OCI-LY3 (cell line): ENCODE measurements at regions not wholly inside any gene's neighbourhood (a gene's known extent, or its start where the extent isn't known, plus 50 kb on each side); places are given as distances from the start of the nearest gene placed in this dataset.

Experiments
- H2AFZ ChIP-seq: fragments of 200-600, 300-600 bp; shearing (Covaris generic); 2 replicates; pipeline ENCODE4 v1.6.0; 2014; ENCODE audit warnings: antibody characterized with exemption, low read depth, low read length
- H3K27ac ChIP-seq: fragments of 200-600, 300-600 bp; sonication (generic); 2 replicates; pipeline ENCODE4 v1.5.1; 2014; ENCODE audit warnings: mild to moderate bottlenecking, low read length, moderate library complexity, mixed read lengths
- H3K27me3 ChIP-seq: fragments of 200-600, 300-600 bp; sonication (generic); 2 replicates; pipeline ENCODE4 v1.6.1; 2014; ENCODE audit warnings: low read depth, low read length, mixed read lengths
- H3K36me3 ChIP-seq: fragments of 200-600, 300-600 bp; sonication (generic); replicated peaks from 2 replicates; pipeline ENCODE3; 2014; ENCODE audit warnings: low read depth, low read length, mixed read lengths
- H3K4me1 ChIP-seq: fragments of 300-600, 200-600 bp; sonication (generic); 2 replicates; pipeline ENCODE4 v1.6.1; 2014; ENCODE audit warnings: low read length, mixed read lengths
- H3K4me2 ChIP-seq: fragments of 200-600, 300-600 bp; sonication (generic); 2 replicates; pipeline ENCODE4 v1.6.1; 2014; ENCODE audit warnings: low read length, mixed read lengths
- H3K4me3 ChIP-seq: fragments of 300-600, 200-600 bp; sonication (generic); 2 replicates; pipeline ENCODE4 v1.5.1; 2014; ENCODE audit warnings: antibody characterized with exemption, mild to moderate bottlenecking, low read length, moderate library complexity
- H3K79me2 ChIP-seq: fragments of 300-600, 200-600 bp; shearing (Covaris generic); 2 replicates; pipeline ENCODE4 v1.6.1; 2014; ENCODE audit warnings: mild to moderate bottlenecking, low read length, mixed read lengths
- H3K9ac ChIP-seq: fragments of 300-600, 200-600 bp; shearing (Covaris generic); 2 replicates; pipeline ENCODE4 v1.6.0; 2014; ENCODE audit warnings: mild to moderate bottlenecking, low read length, moderate library complexity
- H3K9me3 ChIP-seq: fragments of 200-600, 300-600 bp; shearing (Covaris generic); 2 replicates; pipeline ENCODE4 v1.6.1; 2014; ENCODE audit warnings: low read length, mixed read lengths; ENCODE audit not compliant: insufficient read depth
- H4K20me1 ChIP-seq: fragments of 200-600, 300-600 bp; sonication (generic); 2 replicates; pipeline ENCODE4 v1.6.1; 2016; ENCODE audit warnings: low read length, mixed read lengths; ENCODE audit not compliant: insufficient read depth
- EZH2phosphoT487 ChIP-seq: fragments of 200-600 bp; shearing (Covaris generic); IDR thresholded peaks from 2 replicates; pipeline ENCODE4 v1.6.1; 2018; ENCODE audit warnings: antibody characterized with exemption, mixed run types, low read depth
- TF ChIP-seq, protein P1 (sequence below): fragments of 200-600, 300-600 bp; sonication (generic); IDR thresholded peaks from 2 replicates; pipeline ENCODE4 v1.5.1; 2014; ENCODE audit warnings: antibody characterized with exemption, low read length, low read depth

DNA sequence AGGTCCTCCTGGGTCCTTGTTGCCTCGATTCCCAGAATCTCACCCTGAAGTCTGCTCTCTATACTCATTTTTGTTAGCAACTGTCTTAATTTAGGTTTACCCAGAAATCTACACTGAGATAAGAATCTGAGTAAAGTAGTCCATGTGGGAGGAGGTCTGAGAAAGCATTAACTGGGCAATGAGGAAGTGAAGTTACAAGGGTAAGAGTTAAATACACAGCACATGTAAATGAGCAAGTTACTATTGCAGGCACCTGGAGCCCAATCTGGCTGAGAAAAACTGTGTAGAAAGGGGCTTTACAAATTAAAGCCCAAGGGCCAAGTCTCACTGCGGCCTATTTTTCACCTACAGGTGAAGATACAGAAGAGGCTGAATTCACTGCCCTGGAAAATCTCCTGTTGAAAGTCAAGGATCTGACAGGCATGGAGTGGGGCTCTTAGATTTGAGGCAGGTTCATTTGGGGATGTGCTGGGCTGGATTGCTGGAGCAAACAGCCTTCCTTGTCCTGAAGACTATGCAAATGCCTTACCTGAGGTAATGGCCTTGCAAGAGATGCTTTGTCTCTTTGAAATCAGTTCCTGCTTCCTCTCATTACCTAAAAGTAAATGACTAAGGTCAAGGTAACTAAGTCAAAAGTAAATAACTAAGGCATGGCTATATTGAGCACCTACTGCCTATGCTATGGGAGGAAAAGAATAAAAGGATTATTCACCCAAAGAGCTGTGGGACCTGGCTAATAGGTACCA, 84.4 kb upstream of the DYNAP start:
- Histone ChIP-seq H3K36me3 (peaks cover 4% of the 10 kb centered on the region), H4K20me1 (no peaks in the 10 kb centered on the region), H3K4me2 (peak overlapping the region; percentile 79), H3K27me3 (no peaks in the 10 kb centered on the region; the same call in 1 of the 2 replicates), H3K9ac (peak overlapping the region; percentile 49), H3K9me3 (peaks cover 9% of the 10 kb centered on the region; the same call in 1 of the 2 replicates), H3K4me3 (peak overlapping the region; percentile 52), H3K27ac (peak overlapping the region; percentile 84), H2AFZ (peak overlapping the region; percentile 34; the same call in 1 of the 2 replicates), H3K79me2 (no peaks in the 10 kb centered on the region), H3K4me1 (peaks cover 43% of the 10 kb centered on the region)
- no peak for TF ChIP-seq EZH2phosphoT487
- TF ChIP-seq, protein P1, sequence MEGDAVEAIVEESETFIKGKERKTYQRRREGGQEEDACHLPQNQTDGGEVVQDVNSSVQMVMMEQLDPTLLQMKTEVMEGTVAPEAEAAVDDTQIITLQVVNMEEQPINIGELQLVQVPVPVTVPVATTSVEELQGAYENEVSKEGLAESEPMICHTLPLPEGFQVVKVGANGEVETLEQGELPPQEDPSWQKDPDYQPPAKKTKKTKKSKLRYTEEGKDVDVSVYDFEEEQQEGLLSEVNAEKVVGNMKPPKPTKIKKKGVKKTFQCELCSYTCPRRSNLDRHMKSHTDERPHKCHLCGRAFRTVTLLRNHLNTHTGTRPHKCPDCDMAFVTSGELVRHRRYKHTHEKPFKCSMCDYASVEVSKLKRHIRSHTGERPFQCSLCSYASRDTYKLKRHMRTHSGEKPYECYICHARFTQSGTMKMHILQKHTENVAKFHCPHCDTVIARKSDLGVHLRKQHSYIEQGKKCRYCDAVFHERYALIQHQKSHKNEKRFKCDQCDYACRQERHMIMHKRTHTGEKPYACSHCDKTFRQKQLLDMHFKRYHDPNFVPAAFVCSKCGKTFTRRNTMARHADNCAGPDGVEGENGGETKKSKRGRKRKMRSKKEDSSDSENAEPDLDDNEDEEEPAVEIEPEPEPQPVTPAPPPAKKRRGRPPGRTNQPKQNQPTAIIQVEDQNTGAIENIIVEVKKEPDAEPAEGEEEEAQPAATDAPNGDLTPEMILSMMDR = no peak

DNA sequence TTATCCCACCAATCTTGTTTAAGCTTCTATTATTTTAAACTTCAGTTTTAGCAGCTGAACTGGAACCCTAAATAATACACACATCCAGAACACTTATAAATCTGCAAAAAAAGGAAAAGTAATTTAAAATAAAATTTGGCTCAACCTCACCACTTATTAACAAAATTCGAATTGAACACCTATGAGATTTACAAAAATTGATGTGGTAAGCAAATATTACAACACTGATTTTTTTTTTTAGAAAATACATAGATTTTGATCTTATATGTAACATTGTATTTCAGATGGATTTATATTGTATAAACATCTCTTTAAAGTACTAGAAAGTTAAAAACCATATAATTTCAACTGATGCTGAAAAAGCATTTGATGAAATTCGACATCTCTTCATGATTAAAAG, 81.3 kb upstream of the DYNAP start:
- H2AFZ ChIP-seq = no peak overlapping the region
- H3K36me3 ChIP-seq = no peaks in the 10 kb centered on the region
- H4K20me1 ChIP-seq = no peaks in the 10 kb centered on the region
- no peak overlapping the region for H3K4me3 ChIP-seq
- peaks cover 27% of the 10 kb centered on the region for H3K4me1 ChIP-seq
- H3K9ac ChIP-seq = no peak overlapping the region
- H3K27ac ChIP-seq = no peak overlapping the region
- TF ChIP-seq EZH2phosphoT487 = no peak
- TF ChIP-seq, protein P1 = no peak
- no peaks in the 10 kb centered on the region for H3K79me2 ChIP-seq
- 0 out of 2 replicates have a peak, but pooled peaks cover 5% of the 10 kb centered on the region for H3K9me3 ChIP-seq
- no peak overlapping the region for H3K4me2 ChIP-seq
- H3K27me3 ChIP-seq = peaks cover 6% of the 10 kb centered on the region; the same call in 1 of the 2 replicates

DNA sequence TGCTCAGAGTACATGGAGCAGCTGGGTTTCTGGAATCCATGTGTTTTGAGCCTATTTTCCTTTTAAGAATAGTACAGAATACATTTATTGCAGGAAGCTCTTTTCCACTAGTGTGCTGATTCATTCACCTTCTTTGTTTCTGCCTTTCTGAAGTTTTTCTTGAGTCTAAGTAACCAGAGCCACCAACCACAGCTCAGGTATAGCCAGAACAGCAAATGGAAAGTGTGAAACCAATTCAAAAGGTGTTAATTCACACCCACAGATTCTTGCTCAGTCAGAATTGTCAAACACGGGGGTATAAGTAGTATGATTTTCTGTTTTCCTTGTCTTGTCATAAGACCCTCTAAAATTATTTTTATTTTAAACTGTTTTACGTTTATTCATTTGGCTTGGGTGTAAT, 75.9 kb upstream of the DYNAP start:
- H3K4me1 ChIP-seq = no peaks in the 10 kb centered on the region
- no peaks in the 10 kb centered on the region for H3K9me3 ChIP-seq
- H3K27me3 ChIP-seq = peaks cover 6% of the 10 kb centered on the region; the same call in 1 of the 2 replicates
- H4K20me1 ChIP-seq = no peaks in the 10 kb centered on the region
- no peaks in the 10 kb centered on the region for H3K79me2 ChIP-seq
- H3K36me3 ChIP-seq = no peaks in the 10 kb centered on the region
- 0 out of 2 replicates have a peak overlapping the region, but pooled peaks have one; percentile 13 for H2AFZ ChIP-seq
- no peak overlapping the region for H3K27ac ChIP-seq
- no peak overlapping the region for H3K9ac ChIP-seq
- no peak overlapping the region for H3K4me3 ChIP-seq
- TF ChIP-seq, protein P1 = no peak
- TF ChIP-seq EZH2phosphoT487 = no peak
- H3K4me2 ChIP-seq = no peak overlapping the region

DNA sequence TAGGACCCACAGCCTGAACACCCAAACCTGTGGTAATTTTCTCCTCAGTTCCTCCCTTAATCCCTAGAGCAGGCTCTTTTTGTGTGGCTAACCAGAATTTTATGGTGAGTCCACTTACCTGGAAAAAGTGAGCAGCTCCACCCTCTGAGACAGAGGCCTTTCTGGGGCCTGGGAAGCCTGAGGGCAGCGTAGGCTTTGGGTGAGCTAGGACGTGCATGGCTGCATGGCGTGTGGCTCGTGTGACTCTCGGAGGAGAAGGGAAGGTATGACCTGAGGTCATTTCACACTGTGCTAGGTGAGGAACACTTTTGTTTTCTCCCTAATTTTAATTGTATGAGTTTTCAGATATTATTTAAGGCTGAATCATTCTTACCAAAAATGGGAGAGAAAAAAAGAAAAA, 73.5 kb upstream of the DYNAP start:
- no peaks in the 10 kb centered on the region for H3K9me3 ChIP-seq
- no peak overlapping the region for H3K4me3 ChIP-seq
- no peaks in the 10 kb centered on the region for H3K4me1 ChIP-seq
- no peaks in the 10 kb centered on the region for H3K79me2 ChIP-seq
- no peak overlapping the region for H3K9ac ChIP-seq
- no peaks in the 10 kb centered on the region for H4K20me1 ChIP-seq
- no peak overlapping the region for H2AFZ ChIP-seq
- H3K4me2 ChIP-seq = no peak overlapping the region
- H3K27me3 ChIP-seq = peaks cover 4% of the 10 kb centered on the region; the same call in 1 of the 2 replicates
- no peak for TF ChIP-seq EZH2phosphoT487
- TF ChIP-seq, protein P1 = no peak
- no peak overlapping the region for H3K27ac ChIP-seq
- H3K36me3 ChIP-seq = no peaks in the 10 kb centered on the region
